ENCODE measurements at regions not wholly inside any gene's neighbourhood (a gene's known extent, or its start where the extent isn't known, plus 50 kb on each side); places are given as distances from the start of the nearest gene placed in this dataset.

DNA sequence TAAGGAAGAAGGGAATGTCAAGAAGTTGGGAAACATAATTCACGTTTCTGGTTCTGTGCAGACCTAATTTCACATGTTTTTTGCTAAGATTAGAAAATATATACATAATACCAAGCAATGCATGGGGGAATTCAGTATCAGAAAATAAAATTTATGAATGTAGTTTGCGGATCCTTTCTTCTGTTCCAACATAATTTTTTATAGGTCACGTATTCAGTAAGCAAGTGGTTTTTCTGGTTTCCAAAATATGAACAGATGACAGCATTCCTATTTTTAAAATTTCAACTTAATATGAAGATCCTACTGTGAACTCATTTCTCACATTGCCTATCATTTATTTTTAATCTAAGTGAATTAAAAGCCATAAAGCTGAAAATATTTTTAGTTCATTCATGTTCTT, 560.0 kb upstream of the NRG3 start:
- TF ChIP-seq MIER2 (CRISPR knock-in tag; IDR thresholded peaks at IDR 0.05) (no peak), CEBPB (IDR thresholded peaks at IDR 0.05; ENCODE audit: borderline replicate concordance, low read depth, low read length) (no peak), NFYB (CRISPR knock-in tag; IDR thresholded peaks at IDR 0.05) (no peak), POLR2A (IDR thresholded peaks at IDR 0.05; ENCODE audit: insufficient read depth in 1 of 2, low read depth in 2 of 2, low read length in 2 of 2) (no peak), ZNF879 (CRISPR knock-in tag; IDR thresholded peaks at IDR 0.05) (no peak), ZNF549 (CRISPR knock-in tag; IDR thresholded peaks at IDR 0.05) (no peak), TBP (CRISPR knock-in tag; IDR thresholded peaks at IDR 0.05) (no peak), HNRNPL (IDR thresholded peaks at IDR 0.05; ENCODE audit: low read depth, low read length) (no peak), ZGPAT (CRISPR knock-in tag; IDR thresholded peaks at IDR 0.05) (no peak), CTCF (CRISPR knock-in tag; IDR thresholded peaks at IDR 0.05) (no peak), MYC (CRISPR knock-in tag; IDR thresholded peaks at IDR 0.05; ENCODE audit: borderline replicate concordance) (no peak), USF2 (IDR thresholded peaks at IDR 0.05; ENCODE audit: low read depth, low read length) (no peak), USF2 (CRISPR knock-in tag; IDR thresholded peaks at IDR 0.05; ENCODE audit: borderline replicate concordance) (no peak)

Data from HepG2 (cell line).